Activated naive CD8-positive, alpha-beta T cell treated with anti-CD3 and anti-CD28 coated beads for 36 hours (primary cell): ENCODE measurements at regions not wholly inside any gene's neighbourhood (a gene's known extent, or its start where the extent isn't known, plus 50 kb on each side); places are given as distances from the start of the nearest gene placed in this dataset.

Source experiments
- DNase-seq: peaks from one replicate; pipeline ENCODE4 v3.0.0; 2021
- H3K27ac Mint-ChIP-seq: one replicate; pipeline ENCODE4 v1.8.0; 2022; ENCODE audit warnings: mild to moderate bottlenecking, moderate library complexity, mixed read lengths
- H3K27me3 Mint-ChIP-seq: one replicate; pipeline ENCODE4 v1.8.0; 2022; ENCODE audit warnings: mild to moderate bottlenecking, mixed read lengths
- H3K36me3 Mint-ChIP-seq: one replicate; pipeline ENCODE4 v1.8.0; 2021; ENCODE audit warnings: mild to moderate bottlenecking, mixed read lengths
- H3K4me1 Mint-ChIP-seq: one replicate; pipeline ENCODE4 v1.8.0; 2021; ENCODE audit warnings: mixed read lengths
- H3K4me3 Mint-ChIP-seq: one replicate; pipeline ENCODE4 v1.8.0; 2022; ENCODE audit warnings: mild to moderate bottlenecking, moderate library complexity, mixed read lengths
- H3K9me3 Mint-ChIP-seq: one replicate; pipeline ENCODE4 v1.8.0; 2022; ENCODE audit warnings: mixed read lengths

- no peaks in the 10 kb centered on the region for H3K4me1 Mint-ChIP-seq
- no peaks in the 10 kb centered on the region for H3K9me3 Mint-ChIP-seq
- no peak overlapping the region for H3K27ac Mint-ChIP-seq
- H3K36me3 Mint-ChIP-seq = no peaks in the 10 kb centered on the region
- H3K4me3 Mint-ChIP-seq = no peak overlapping the region
- H3K27me3 Mint-ChIP-seq = no peaks in the 10 kb centered on the region
- DNase-seq = no peak
Measured at GRCh38 chr9:107878462-107878861, 388.9 kb upstream of the KLF4 start.

GRCh38 chr9:107875571-107875980, 386.0 kb upstream of the KLF4 start:
- no peak for DNase-seq
- no peak overlapping the region for H3K27ac Mint-ChIP-seq
- no peaks in the 10 kb centered on the region for H3K36me3 Mint-ChIP-seq
- no peaks in the 10 kb centered on the region for H3K9me3 Mint-ChIP-seq
- H3K4me3 Mint-ChIP-seq = no peak overlapping the region
- no peaks in the 10 kb centered on the region for H3K4me1 Mint-ChIP-seq
- no peaks in the 10 kb centered on the region for H3K27me3 Mint-ChIP-seq

GRCh38 chr9:107874591-107875369, 385.2 kb upstream of the KLF4 start:
- Mint-ChIP-seq H3K27me3 (no peaks in the 10 kb centered on the region), H3K27ac (no peak overlapping the region), H3K4me3 (no peak overlapping the region), H3K36me3 (no peaks in the 10 kb centered on the region), H3K4me1 (no peaks in the 10 kb centered on the region), H3K9me3 (no peaks in the 10 kb centered on the region)
- DNase-seq = no peak

GRCh38 chr9:107874137-107874536, 384.6 kb upstream of the KLF4 start:
- H3K4me1 Mint-ChIP-seq = no peaks in the 10 kb centered on the region
- no peaks in the 10 kb centered on the region for H3K36me3 Mint-ChIP-seq
- no peak for DNase-seq
- no peak overlapping the region for H3K27ac Mint-ChIP-seq
- no peaks in the 10 kb centered on the region for H3K27me3 Mint-ChIP-seq
- no peaks in the 10 kb centered on the region for H3K9me3 Mint-ChIP-seq
- H3K4me3 Mint-ChIP-seq = no peak overlapping the region

- Mint-ChIP-seq H3K36me3 (no peaks in the 10 kb centered on the region), H3K9me3 (no peaks in the 10 kb centered on the region), H3K4me1 (no peaks in the 10 kb centered on the region), H3K27ac (no peak overlapping the region), H3K27me3 (no peaks in the 10 kb centered on the region), H3K4me3 (no peak overlapping the region)
- DNase-seq = no peak
Measured at GRCh38 chr9:107872457-107873192, 383.1 kb upstream of the KLF4 start.

GRCh38 chr9:107870927-107871680, 381.5 kb upstream of the KLF4 start:
- Mint-ChIP-seq H3K4me1 (no peaks in the 10 kb centered on the region), H3K36me3 (no peaks in the 10 kb centered on the region), H3K9me3 (no peaks in the 10 kb centered on the region), H3K27me3 (no peaks in the 10 kb centered on the region), H3K4me3 (no peak overlapping the region), H3K27ac (no peak overlapping the region)
- DNase-seq = no peak

- Mint-ChIP-seq H3K9me3 (no peaks in the 10 kb centered on the region), H3K27ac (no peak overlapping the region), H3K27me3 (no peaks in the 10 kb centered on the region), H3K4me1 (no peaks in the 10 kb centered on the region), H3K4me3 (no peak overlapping the region), H3K36me3 (no peaks in the 10 kb centered on the region)
- no peak for DNase-seq
Measured at GRCh38 chr9:107870221-107870620, 380.7 kb upstream of the KLF4 start.

- H3K4me3 Mint-ChIP-seq = no peak overlapping the region
Measured at GRCh38 chr9:107869111-107869510, 379.5 kb upstream of the KLF4 start.

GRCh38 chr9:107868186-107868585, 378.6 kb upstream of the KLF4 start:
- DNase-seq = no peak
- no peaks in the 10 kb centered on the region for H3K27me3 Mint-ChIP-seq
- no peaks in the 10 kb centered on the region for H3K36me3 Mint-ChIP-seq
- no peaks in the 10 kb centered on the region for H3K4me1 Mint-ChIP-seq
- no peaks in the 10 kb centered on the region for H3K9me3 Mint-ChIP-seq
- H3K4me3 Mint-ChIP-seq = no peak overlapping the region
- H3K27ac Mint-ChIP-seq = peak overlapping the region; percentile 22

More at GRCh38 chr9:107869111-107869510, 379.5 kb upstream of the KLF4 start:
- Mint-ChIP-seq H3K27ac (no peak overlapping the region), H3K9me3 (no peaks in the 10 kb centered on the region), H3K4me1 (no peaks in the 10 kb centered on the region), H3K27me3 (no peaks in the 10 kb centered on the region), H3K36me3 (no peaks in the 10 kb centered on the region)
- DNase-seq = no peak

- Mint-ChIP-seq H3K4me3 (no peak overlapping the region), H3K4me1 (no peaks in the 10 kb centered on the region), H3K27ac (peak overlapping the region; percentile 22), H3K9me3 (no peaks in the 10 kb centered on the region), H3K27me3 (no peaks in the 10 kb centered on the region), H3K36me3 (no peaks in the 10 kb centered on the region)
- DNase-seq = no peak
Measured at GRCh38 chr9:107867738-107868137, 378.2 kb upstream of the KLF4 start.

- Mint-ChIP-seq H3K4me1 (no peaks in the 10 kb centered on the region), H3K4me3 (no peak overlapping the region)
Measured at GRCh38 chr9:107866711-107867311, 377.2 kb upstream of the KLF4 start.

GRCh38 chr9:107863396-107863795, 373.8 kb upstream of the KLF4 start:
- H3K36me3 Mint-ChIP-seq = no peaks in the 10 kb centered on the region
- H3K4me3 Mint-ChIP-seq = no peak overlapping the region
- no peaks in the 10 kb centered on the region for H3K9me3 Mint-ChIP-seq
- no peak for DNase-seq
- H3K27ac Mint-ChIP-seq = no peak overlapping the region
- H3K27me3 Mint-ChIP-seq = no peaks in the 10 kb centered on the region
- no peaks in the 10 kb centered on the region for H3K4me1 Mint-ChIP-seq

More at GRCh38 chr9:107866711-107867311, 377.2 kb upstream of the KLF4 start:
- Mint-ChIP-seq H3K36me3 (no peaks in the 10 kb centered on the region), H3K27ac (no peak overlapping the region), H3K9me3 (no peaks in the 10 kb centered on the region), H3K27me3 (no peaks in the 10 kb centered on the region)
- DNase-seq = no peak

GRCh38 chr9:107862881-107863280, 373.3 kb upstream of the KLF4 start:
- H3K9me3 Mint-ChIP-seq = peaks cover 1% of the 10 kb centered on the region
- H3K36me3 Mint-ChIP-seq = no peaks in the 10 kb centered on the region
- H3K27me3 Mint-ChIP-seq = no peaks in the 10 kb centered on the region
- no peak overlapping the region for H3K27ac Mint-ChIP-seq
- no peak for DNase-seq
- no peaks in the 10 kb centered on the region for H3K4me1 Mint-ChIP-seq
- no peak overlapping the region for H3K4me3 Mint-ChIP-seq

- no peak overlapping the region for H3K27ac Mint-ChIP-seq
- no peak for DNase-seq
- H3K27me3 Mint-ChIP-seq = no peaks in the 10 kb centered on the region
- no peak overlapping the region for H3K4me3 Mint-ChIP-seq
- H3K36me3 Mint-ChIP-seq = no peaks in the 10 kb centered on the region
- H3K9me3 Mint-ChIP-seq = peaks cover 1% of the 10 kb centered on the region
- no peaks in the 10 kb centered on the region for H3K4me1 Mint-ChIP-seq
Measured at GRCh38 chr9:107862323-107862722, 372.8 kb upstream of the KLF4 start.

GRCh38 chr9:107861075-107861474, 371.5 kb upstream of the KLF4 start:
- no peak for DNase-seq
- H3K36me3 Mint-ChIP-seq = no peaks in the 10 kb centered on the region
- H3K4me3 Mint-ChIP-seq = no peak overlapping the region
- H3K9me3 Mint-ChIP-seq = peaks cover 1% of the 10 kb centered on the region
- H3K4me1 Mint-ChIP-seq = no peaks in the 10 kb centered on the region
- no peak overlapping the region for H3K27ac Mint-ChIP-seq
- no peaks in the 10 kb centered on the region for H3K27me3 Mint-ChIP-seq
